GM19467 (cell line): ENCODE measurements at regions not wholly inside any gene's neighbourhood (a gene's known extent, or its start where the extent isn't known, plus 50 kb on each side); places are given as distances from the start of the nearest gene placed in this dataset.

ENCODE experiments used
- ATAC-seq: cut with Tn5 transposase; IDR thresholded peaks from one replicate; pipeline ENCODE4 v1.9.1; 2021; ENCODE audit warnings: mild to moderate bottlenecking, moderate library complexity; ENCODE audit not compliant: unreplicated experiment

- no peak for ATAC-seq
Measured at GRCh38 chr20:18992418-18992817, 178.8 kb downstream of the SCP2D1 start.

DNA sequence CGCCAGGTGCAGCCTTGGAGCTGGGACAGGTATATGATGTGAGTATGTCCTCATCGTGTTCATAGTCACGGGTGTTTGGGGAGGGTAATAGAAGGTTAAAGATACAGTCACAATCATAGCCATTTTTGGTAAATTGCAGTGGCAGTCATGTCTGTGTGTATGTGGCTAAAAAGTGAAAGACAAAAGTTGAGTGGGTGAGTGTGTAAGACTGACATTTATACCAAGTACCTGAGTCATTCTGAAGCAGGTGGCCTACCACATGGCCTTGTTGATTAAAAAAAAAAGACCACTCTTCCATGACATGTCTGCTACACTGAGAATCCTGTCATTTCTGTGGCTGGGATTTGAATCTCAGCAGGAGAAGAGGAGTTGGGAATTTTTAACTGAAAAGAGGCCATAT, 181.9 kb downstream of the SCP2D1 start:
- no peak for ATAC-seq

GRCh38 chr20:18999086-18999485, 185.5 kb downstream of the SCP2D1 start:
- ATAC-seq = no peak

GRCh38 chr20:19000078-19000477, 186.5 kb downstream of the SCP2D1 start:
- ATAC-seq = no peak

- ATAC-seq = no peak
Measured at GRCh38 chr20:19001177-19001576, 187.6 kb downstream of the SCP2D1 start.

- no peak for ATAC-seq
Measured at GRCh38 chr20:19003366-19004336, 190.1 kb downstream of the SCP2D1 start.

DNA sequence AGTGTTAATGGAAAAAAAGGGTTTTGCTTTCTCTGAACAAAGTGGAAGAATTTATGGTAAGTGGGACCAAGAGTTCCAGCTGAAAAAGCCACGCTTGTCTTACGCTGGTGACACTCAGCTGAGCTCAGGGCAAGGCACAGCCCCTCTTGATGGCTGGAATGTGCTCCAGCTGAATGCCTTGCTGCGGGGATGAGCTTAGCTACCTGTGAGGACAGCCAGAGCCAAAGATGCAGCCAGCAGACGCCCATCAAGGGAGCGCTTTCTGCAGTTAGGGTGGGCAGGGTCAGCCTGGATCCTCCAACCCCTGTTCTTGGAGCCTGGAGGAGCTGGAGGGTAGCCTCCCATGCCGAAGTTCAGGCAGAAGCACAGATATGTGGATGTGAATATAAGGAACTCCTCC, 191.4 kb downstream of the SCP2D1 start:
- ATAC-seq = no peak

GRCh38 chr20:19008497-19008896, 194.9 kb downstream of the SCP2D1 start:
- no peak for ATAC-seq

DNA sequence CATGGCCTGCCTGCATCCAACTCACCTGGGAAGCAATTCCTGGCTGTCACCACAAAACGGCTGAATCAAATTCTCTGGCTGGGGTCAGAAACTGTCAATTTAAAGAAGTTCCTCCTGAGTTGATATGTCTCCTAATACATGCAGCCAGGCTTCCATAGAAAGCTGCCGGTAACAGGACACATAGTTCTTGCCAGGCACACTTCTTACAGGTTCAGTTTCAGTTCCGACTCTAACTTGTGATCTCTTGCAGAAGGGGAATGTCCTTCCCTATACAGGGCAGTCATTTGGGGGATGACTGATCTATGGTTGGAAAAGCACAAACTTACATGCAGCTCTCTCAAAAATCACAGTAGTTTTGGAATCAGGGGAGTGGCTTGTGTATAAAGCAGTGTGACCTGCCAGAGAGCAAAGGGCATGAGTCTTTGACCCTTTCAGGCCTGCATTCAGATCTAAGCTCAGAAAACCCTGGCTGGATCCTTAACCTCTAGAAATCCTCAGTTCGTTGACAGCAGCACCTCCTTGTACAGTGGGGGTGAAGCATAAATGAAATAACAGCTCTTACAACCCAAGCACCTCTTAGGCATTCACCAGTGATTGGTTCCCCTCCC, 195.6 kb downstream of the SCP2D1 start:
- ATAC-seq = no peak

- no peak for ATAC-seq
Measured at GRCh38 chr20:19012676-19013075, 199.1 kb downstream of the SCP2D1 start.

DNA sequence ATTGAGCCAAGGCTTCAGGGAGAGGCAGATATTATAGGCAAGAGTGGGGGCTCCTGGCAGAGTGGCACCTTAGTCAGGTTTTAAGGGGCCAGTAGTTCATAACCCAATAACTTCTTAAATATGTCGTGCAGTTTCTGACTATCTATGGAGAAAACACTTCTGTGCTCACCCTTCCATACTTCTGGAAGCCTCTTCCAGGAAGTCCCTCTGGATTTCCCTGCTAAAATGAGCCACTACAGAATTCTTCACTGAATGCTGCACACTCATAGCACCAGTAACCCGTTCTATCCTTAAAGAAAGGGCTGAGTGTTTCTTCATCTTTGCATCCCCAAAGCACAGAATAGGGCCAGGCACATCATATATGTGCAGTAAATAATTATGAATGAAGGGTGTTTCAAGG, 198.5 kb upstream of the SLC24A3 start:
- no peak for ATAC-seq

GRCh38 chr20:19015351-19016139, 196.9 kb upstream of the SLC24A3 start:
- no peak for ATAC-seq

DNA sequence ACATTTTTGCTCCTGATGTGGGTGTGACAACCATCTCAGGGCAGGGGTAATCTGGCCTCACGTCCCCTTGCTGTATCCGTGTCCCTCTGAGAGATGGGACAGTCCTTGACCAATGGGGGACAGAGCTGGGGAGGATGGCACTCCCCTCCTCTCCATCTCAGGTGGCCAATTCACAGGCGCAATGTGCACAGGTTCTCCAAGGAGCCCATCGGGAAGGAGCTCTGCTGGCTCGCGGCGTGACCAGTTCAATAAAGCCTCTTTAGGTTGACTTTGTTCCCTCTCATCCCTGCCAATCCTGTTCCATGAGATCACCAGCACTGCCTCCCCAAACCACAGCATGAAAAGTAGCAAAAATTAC, 196.3 kb upstream of the SLC24A3 start:
- ATAC-seq = no peak

DNA sequence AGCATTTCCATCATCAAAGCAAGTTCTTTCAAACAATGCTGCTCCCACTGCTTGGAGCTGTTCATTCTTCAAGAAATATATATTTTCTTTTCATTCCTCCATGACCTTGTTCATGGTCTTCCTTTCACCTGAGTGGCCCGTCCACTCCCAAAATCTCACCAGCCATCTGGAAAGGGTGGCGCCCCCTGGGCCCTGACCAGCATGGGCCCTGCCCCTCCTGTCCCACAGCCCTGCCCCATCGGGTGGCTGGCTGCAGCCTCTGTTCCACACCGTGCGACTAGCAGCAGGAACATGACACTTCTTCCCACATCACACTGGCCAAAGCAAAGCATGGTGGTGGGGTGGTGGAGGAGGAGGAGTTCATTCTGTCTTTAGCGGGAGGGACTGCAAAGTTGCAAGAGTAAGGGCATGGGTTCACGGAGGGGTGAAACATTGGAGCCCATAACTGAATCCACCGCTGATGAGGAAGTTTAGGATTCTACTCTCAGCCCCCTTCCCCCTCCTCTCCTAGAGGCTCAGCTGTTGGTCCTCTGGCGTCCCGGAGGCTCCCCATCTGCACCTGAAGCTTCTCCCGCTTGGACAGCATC, 195.2 kb upstream of the SLC24A3 start:
- no peak for ATAC-seq

DNA sequence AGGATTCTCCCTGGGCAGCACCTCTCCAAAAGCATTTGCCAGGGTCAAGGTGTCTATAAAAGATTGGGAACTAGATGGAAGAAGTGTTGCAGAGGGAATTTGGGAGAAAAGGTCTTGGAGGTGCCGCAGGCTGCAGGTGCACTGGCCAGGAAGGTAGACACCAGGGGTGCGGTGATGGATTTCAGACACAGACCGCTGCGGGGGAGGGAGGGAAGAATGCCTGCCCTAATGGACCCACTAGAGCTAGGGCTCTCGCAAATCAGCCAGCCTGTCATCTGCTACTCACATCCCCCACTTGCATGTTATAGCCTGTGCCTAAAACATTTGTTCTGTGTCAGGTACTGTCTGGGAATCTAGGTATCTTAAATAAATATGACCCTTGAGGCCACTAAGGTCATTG, 193.6 kb upstream of the SLC24A3 start:
- no peak for ATAC-seq

DNA sequence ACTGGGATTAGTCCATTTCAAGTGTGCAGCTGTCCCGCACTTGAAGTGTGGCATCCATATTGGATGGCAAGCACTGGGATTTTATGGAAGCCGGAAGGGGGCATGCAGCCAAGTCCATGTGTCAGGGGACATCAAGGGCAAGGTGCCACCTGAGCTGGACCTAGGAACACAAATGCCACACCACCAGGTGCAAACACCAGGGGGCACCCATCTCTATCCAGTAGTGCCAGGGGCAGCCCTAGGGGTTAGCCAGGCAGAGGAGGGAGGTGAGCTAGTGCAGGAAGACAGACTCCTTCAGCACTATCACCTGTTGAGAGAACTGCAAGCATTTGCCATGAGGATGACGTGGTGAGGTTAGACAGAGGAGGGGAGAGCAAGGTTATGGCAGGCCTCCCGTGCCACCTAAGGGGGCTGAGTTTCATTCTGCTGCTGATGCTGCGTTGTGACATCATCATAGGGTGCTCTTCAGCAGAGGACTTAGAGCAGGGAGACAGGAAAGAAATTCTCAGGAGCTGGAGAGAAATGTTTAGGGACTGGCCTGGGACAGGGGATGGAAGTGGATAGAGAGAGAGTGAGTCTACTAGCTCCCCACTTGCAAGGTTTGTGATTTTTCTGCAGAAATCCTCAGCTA, 192.6 kb upstream of the SLC24A3 start:
- no peak for ATAC-seq

GRCh38 chr20:19021406-19022117, 190.9 kb upstream of the SLC24A3 start:
- ATAC-seq = no peak

GRCh38 chr20:19022118-19022575, 190.3 kb upstream of the SLC24A3 start:
- ATAC-seq = no peak

- no peak for ATAC-seq
Measured at GRCh38 chr20:19022791-19023448, 189.5 kb upstream of the SLC24A3 start.
